HG02759 (cell line): ENCODE measurements at regions not wholly inside any gene's neighbourhood (a gene's known extent, or its start where the extent isn't known, plus 50 kb on each side); places are given as distances from the start of the nearest gene placed in this dataset.

Experiments used
- ATAC-seq: cut with Tn5 transposase; IDR thresholded peaks from one replicate; pipeline ENCODE4 v1.9.1; 2021; ENCODE audit warnings: mild to moderate bottlenecking, moderate library complexity; ENCODE audit not compliant: unreplicated experiment

DNA sequence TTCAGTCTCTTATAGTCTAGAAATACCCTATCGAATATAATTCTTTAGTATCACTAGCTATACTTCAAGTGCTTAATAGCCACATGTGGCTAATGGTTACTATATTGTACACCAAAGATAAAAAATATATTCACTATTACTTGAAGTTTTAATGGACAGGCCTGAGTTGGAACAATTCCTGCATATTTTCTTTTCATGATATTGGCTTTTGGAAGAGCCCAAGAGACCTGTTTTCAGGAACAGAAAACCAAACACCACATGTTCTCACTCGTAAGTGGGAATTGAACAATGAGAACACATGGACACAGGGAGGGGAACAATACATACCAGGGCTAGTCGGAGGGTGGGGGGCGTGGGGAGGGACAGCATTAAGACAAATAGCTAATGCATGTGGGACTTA, 334.4 kb upstream of the TRIB2 start:
- no peak for ATAC-seq

GRCh38 chr2:12389344-12390045, 327.2 kb upstream of the TRIB2 start:
- ATAC-seq: no peak

GRCh38 chr2:12391116-12391515, 325.6 kb upstream of the TRIB2 start:
- no peak for ATAC-seq

- no peak for ATAC-seq
Measured at GRCh38 chr2:12396699-12397098, 320.0 kb upstream of the TRIB2 start.

DNA sequence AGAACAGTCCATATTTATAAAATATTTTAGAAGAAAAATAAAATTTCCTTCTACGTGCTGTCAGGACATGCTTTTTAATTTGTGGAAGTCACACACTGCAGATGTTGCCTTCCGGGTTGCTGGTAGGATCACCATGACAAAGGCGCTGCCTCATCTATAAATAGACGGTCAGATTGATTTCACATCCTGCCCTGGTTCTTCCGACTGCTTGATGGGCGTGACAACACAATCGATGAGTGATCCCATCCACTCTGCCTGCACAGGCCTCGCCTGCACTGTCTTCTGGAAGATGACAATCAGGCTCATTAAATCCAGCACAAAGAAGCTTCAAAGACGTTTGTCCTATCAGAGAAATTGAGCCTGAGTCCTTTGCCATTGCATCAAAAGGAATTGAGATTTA, 318.9 kb upstream of the TRIB2 start:
- ATAC-seq: no peak

DNA sequence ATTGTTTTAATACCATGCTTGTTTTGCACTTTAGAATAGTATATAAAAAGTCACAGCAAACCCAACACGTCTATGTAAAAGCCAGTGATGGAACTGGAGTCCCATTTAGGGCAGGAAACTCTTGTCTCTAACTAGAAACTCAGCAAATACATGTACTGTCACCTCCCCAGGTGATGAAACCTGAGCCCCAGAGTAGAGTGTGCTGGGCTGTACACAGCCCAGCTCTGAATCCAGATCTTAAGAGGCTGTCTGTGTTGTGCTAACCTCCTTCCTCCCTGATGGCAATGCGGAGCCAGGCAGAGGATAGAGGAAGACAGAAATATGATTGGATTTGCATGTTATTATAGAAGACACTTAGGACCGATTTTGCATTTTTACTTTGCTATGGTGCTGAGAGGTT, 317.5 kb upstream of the TRIB2 start:
- ATAC-seq: no peak

GRCh38 chr2:12400543-12400942, 316.2 kb upstream of the TRIB2 start:
- ATAC-seq: no peak

DNA sequence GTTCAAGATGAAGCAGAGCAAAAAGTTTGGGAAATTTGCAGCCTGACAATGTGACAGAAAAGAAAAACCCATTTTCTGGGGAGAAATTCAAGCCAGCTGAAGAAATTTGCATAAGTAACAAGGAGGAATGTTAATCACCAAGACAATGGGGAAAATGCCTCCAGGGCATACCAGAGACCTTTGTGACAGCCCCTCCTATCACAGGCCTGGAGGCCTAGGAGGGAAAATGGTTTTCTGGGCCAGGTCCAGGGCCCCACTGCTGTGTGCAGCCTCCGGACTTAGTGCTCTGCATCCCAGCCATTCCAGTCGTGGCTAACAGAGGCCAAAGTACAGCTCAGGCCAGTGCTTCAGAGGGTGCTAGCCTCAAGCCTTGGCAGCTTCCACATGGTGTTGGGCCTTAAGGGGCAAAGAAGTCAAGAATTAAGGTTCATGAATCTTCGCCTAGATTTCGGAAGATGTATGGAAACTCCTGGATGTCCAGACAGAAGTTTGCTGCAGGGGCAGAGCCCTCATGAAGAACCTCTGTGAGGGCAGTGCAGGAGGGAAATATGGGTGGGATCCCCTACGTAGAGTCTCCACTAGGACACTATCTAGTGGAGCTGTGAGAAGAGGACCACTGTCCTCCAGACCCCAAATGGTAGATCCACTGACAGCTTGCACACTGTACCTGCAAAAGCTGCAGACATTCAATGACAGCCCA, 314.1 kb upstream of the TRIB2 start:
- ATAC-seq: no peak

DNA sequence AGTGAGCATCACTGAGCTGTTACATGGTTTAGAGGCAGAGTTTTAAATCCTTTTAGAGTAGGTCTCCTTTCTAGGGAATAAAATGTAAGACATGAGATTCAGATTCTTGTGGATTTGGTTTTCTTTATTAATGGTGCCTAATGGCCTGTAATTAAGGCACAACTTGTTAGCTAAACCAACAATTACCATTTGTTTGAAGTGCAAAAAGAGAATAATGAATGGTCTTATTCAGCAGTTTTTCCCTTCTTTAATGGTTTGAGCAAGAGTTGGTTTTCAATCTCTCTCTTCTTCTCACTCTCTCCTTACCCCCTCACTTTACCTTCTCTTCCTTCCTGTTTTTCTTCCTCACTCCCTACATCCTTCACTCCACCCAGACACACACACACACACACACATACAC, 312.2 kb upstream of the TRIB2 start:
- ATAC-seq: no peak

GRCh38 chr2:12407160-12407559, 309.6 kb upstream of the TRIB2 start:
- no peak for ATAC-seq

DNA sequence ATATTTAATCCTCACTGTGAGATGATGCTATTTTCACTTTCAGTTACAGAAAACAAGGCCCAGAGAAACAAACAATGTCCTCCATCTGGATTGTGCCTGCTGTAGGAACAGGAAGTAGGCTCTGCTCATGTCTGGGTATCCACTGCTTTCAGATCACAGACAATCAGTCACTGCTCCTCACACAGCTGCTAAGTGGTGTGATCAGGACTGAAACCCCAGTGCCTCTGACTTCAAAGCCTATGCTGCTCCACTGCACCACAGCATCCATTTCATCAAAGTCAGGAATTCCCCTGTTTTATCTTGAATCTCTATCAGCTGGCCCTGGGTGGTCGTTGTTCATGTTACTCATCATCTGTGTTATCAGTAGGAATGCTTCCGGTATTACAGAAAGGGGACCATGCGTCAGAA, 303.8 kb upstream of the TRIB2 start:
- peak; percentile 98 for ATAC-seq

- ATAC-seq: no peak
Measured at GRCh38 chr2:12415536-12415935, 301.2 kb upstream of the TRIB2 start.

GRCh38 chr2:12416600-12416999, 300.1 kb upstream of the TRIB2 start:
- ATAC-seq: no peak

GRCh38 chr2:12417786-12418185, 298.9 kb upstream of the TRIB2 start:
- ATAC-seq: no peak

DNA sequence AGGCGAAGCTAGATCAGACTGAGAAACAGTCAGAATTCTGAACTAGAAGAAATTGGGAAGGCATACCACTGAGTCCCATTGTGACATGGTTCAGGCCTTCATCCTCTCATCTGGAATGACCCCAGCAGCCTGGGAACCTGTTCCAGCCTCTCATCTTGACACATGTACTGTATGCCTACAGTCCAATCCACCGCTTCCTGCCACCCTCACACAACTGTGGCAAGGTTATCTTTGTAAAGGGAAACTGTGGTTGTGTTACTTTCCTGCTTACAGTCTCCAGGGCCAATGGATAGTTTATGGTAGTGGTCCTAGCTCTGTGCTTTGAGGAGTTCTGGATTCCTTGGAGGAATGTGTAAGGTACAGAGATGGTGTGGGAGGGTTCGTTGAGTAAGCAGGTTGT, 296.9 kb upstream of the TRIB2 start:
- no peak for ATAC-seq

- no peak for ATAC-seq
Measured at GRCh38 chr2:12421046-12421445, 295.7 kb upstream of the TRIB2 start.

GRCh38 chr2:12424219-12424618, 292.5 kb upstream of the TRIB2 start:
- ATAC-seq: no peak

- no peak for ATAC-seq
Measured at GRCh38 chr2:12424809-12425208, 291.9 kb upstream of the TRIB2 start.

GRCh38 chr2:12428324-12428723, 288.4 kb upstream of the TRIB2 start:
- no peak for ATAC-seq

DNA sequence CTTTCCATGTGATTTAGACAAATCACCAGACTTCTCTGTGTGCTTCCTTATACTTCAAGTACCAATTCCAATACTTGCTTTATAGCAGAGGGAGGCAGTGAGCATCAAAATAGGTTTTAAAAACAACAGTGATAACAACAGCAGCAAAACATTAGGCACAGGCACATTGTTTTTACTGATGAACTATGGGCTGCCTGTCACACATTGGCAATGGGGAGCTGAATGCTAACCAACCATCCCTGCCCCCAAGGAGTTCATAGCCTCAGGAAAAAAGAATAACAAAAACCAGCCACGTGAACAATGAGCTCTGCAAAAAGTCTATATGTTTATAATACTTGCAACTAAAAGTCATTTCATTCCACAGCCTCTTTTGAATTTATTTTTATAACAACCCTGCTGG, 287.9 kb upstream of the TRIB2 start:
- no peak for ATAC-seq

- ATAC-seq: no peak
Measured at GRCh38 chr2:12429779-12430406, 286.8 kb upstream of the TRIB2 start.

- peak; percentile 99 for ATAC-seq
Measured at GRCh38 chr2:12430407-12431133, 286.2 kb upstream of the TRIB2 start.
